HG02840 (cell line): ENCODE measurements at regions not wholly inside any gene's neighbourhood (a gene's known extent, or its start where the extent isn't known, plus 50 kb on each side); places are given as distances from the start of the nearest gene placed in this dataset.

Experiments used
- ATAC-seq: cut with Tn5 transposase; IDR thresholded peaks from one replicate; pipeline ENCODE4 v1.9.1; 2021; ENCODE audit warnings: mild to moderate bottlenecking, moderate library complexity, moderate number of reproducible peaks; ENCODE audit not compliant: unreplicated experiment, low FRiP score

- no peak for ATAC-seq
Measured at GRCh38 chr3:118476885-118477618, 557.6 kb downstream of the IGSF11 start.

GRCh38 chr3:118477768-118478167 is 556.9 kb downstream of the IGSF11 start:
- no peak for ATAC-seq

- ATAC-seq, result no peak
Measured at GRCh38 chr3:118478706-118479276, 555.9 kb downstream of the IGSF11 start.

- no peak for ATAC-seq
Measured at GRCh38 chr3:118479376-118479775, 555.3 kb downstream of the IGSF11 start.

- ATAC-seq, result no peak
Measured at GRCh38 chr3:118480101-118480860, 554.4 kb downstream of the IGSF11 start.

GRCh38 chr3:118485693-118486092 is 549.0 kb downstream of the IGSF11 start:
- no peak for ATAC-seq

- no peak for ATAC-seq
Measured at GRCh38 chr3:118487734-118488133, 546.9 kb downstream of the IGSF11 start.

GRCh38 chr3:118488732-118489131 is 545.9 kb downstream of the IGSF11 start:
- no peak for ATAC-seq

- ATAC-seq, result no peak
Measured at GRCh38 chr3:118495206-118495605, 539.4 kb downstream of the IGSF11 start.

- ATAC-seq, result no peak
Measured at GRCh38 chr3:118497274-118497673, 537.4 kb downstream of the IGSF11 start.

GRCh38 chr3:118501152-118501551 is 533.5 kb downstream of the IGSF11 start:
- ATAC-seq, result no peak

GRCh38 chr3:118504906-118505305 is 529.7 kb downstream of the IGSF11 start:
- no peak for ATAC-seq

GRCh38 chr3:118505784-118506183 is 528.9 kb downstream of the IGSF11 start:
- no peak for ATAC-seq

GRCh38 chr3:118511402-118511801 is 523.2 kb downstream of the IGSF11 start:
- ATAC-seq, result no peak

- ATAC-seq, result no peak
Measured at GRCh38 chr3:118512301-118512700, 522.3 kb downstream of the IGSF11 start.

- no peak for ATAC-seq
Measured at GRCh38 chr3:118525077-118525476, 509.6 kb downstream of the IGSF11 start.

- ATAC-seq, result no peak
Measured at GRCh38 chr3:118526758-118527513, 507.7 kb downstream of the IGSF11 start.

- no peak for ATAC-seq
Measured at GRCh38 chr3:118527514-118528044, 507.1 kb downstream of the IGSF11 start.

- no peak for ATAC-seq
Measured at GRCh38 chr3:118529554-118529953, 505.1 kb downstream of the IGSF11 start.

- ATAC-seq, result no peak
Measured at GRCh38 chr3:118530350-118530922, 504.2 kb downstream of the IGSF11 start.
